CD14-positive monocyte (primary cell): ENCODE measurements at regions not wholly inside any gene's neighbourhood (a gene's known extent, or its start where the extent isn't known, plus 50 kb on each side); places are given as distances from the start of the nearest gene placed in this dataset.

Source experiments
- DNase-seq, 3 donors: peaks; one replicate each; pipeline ENCODE4 v3.0.0-alpha.2; 2011 to 2022
- H2AFZ ChIP-seq: 2 replicates; pipeline ENCODE4 v1.6.0; 2012; ENCODE audit warnings: mild to moderate bottlenecking, low read depth, low read length, inconsistent platforms; ENCODE audit not compliant: insufficient read depth, poor library complexity, severe bottlenecking
- H3K27ac ChIP-seq, 2 donors: 1 replicate in 1 of 2; 2 replicates in 1 of 2; pipeline ENCODE4 v1.5.1; 2012 to 2013; ENCODE audit warnings: low read length in 2 of 2, control low read depth in 1 of 2, inconsistent platforms in 1 of 2, low read depth in 1 of 2, mild to moderate bottlenecking in 1 of 2
- H3K27me3 ChIP-seq, 2 donors: one replicate each; pipeline versions ENCODE4 v1.6.0 to v1.6.1; 2011 to 2013; ENCODE audit warnings: low read length in 2 of 2; ENCODE audit not compliant: control insufficient read depth in 2 of 2, insufficient read depth in 2 of 2
- H3K36me3 ChIP-seq, 2 donors: replicated peaks in 1 of 2; 1 replicate in 1 of 2; 2 replicates in 1 of 2; pipeline versions ENCODE4 v1.5.1 to v1.6.1; 2012 to 2013; ENCODE audit warnings: low read length in 2 of 2, control low read depth in 1 of 2, inconsistent platforms in 1 of 2, mild to moderate bottlenecking in 1 of 2; ENCODE audit not compliant: insufficient read depth in 2 of 2, control insufficient read depth in 1 of 2
- H3K4me1 ChIP-seq, 2 donors: 1 replicate in 1 of 2; 2 replicates in 1 of 2; pipeline versions ENCODE4 v1.5.1 to v1.6.1; 2012 to 2013; ENCODE audit warnings: low read length in 2 of 2, control low read depth in 1 of 2, inconsistent platforms in 1 of 2, mild to moderate bottlenecking in 1 of 2, moderate library complexity in 1 of 2; ENCODE audit not compliant: insufficient read depth in 2 of 2, control insufficient read depth in 1 of 2
- H3K4me2 ChIP-seq: replicated peaks from 2 replicates; pipeline ENCODE3; 2012; ENCODE audit warnings: low read length, moderate library complexity, mild to moderate bottlenecking; ENCODE audit not compliant: poor library complexity, severe bottlenecking; ENCODE audit errors: extremely low read depth
- H3K4me3 ChIP-seq, 3 experiments: fragments of 200-600 bp in 1 of 3; sonication (generic) in 1 of 3; replicated peaks in 1 of 3; 1 replicate in 2 of 3; 2 replicates in 1 of 3; pipeline ENCODE4 v1.5.1; 2011 to 2013; ENCODE audit warnings: low read length in 3 of 3, mild to moderate bottlenecking in 3 of 3, control low read depth in 2 of 3, low read depth in 2 of 3, inconsistent platforms in 1 of 3, moderate library complexity in 1 of 3
- H3K79me2 ChIP-seq: 2 replicates; pipeline ENCODE4 v1.6.0; 2012; ENCODE audit warnings: mild to moderate bottlenecking, control low read depth, inconsistent platforms, low read length, moderate library complexity; ENCODE audit not compliant: insufficient read depth
- H3K9ac ChIP-seq: 2 replicates; pipeline ENCODE4 v1.6.0; 2017; ENCODE audit warnings: low read length, mild to moderate bottlenecking; ENCODE audit not compliant: insufficient read depth, poor library complexity, severe bottlenecking
- H3K9me3 ChIP-seq, 2 donors: replicated peaks in 1 of 2; 1 replicate in 1 of 2; 2 replicates in 1 of 2; pipeline versions ENCODE4 v1.5.1 to v1.6.1; 2012 to 2013; ENCODE audit warnings: low read length in 2 of 2, control low read depth in 1 of 2; ENCODE audit not compliant: control insufficient read depth in 1 of 2, insufficient read depth in 1 of 2
- H4K20me1 ChIP-seq: 2 replicates; pipeline ENCODE4 v1.6.0; 2012; ENCODE audit warnings: mild to moderate bottlenecking, low read length, control low read depth, moderate library complexity; ENCODE audit not compliant: insufficient read depth
- H3K27ac Mint-ChIP-seq, 7 donors: one replicate each; pipeline ENCODE4 v1.8.0; 2020; ENCODE audit warnings: mild to moderate bottlenecking in 7 of 7, mixed read lengths in 7 of 7, moderate library complexity in 6 of 7, inconsistent platforms in 2 of 7
- H3K27me3 Mint-ChIP-seq, 3 donors: one replicate each; pipeline ENCODE4 v1.8.0; 2021 to 2022; ENCODE audit warnings: low read depth in 3 of 3, mild to moderate bottlenecking in 3 of 3, mixed read lengths in 3 of 3, moderate library complexity in 3 of 3, inconsistent platforms in 1 of 3
- H3K36me3 Mint-ChIP-seq, 2 donors: one replicate each; pipeline ENCODE4 v1.8.0; 2020; ENCODE audit warnings: mixed read lengths in 2 of 2, inconsistent platforms in 1 of 2, mild to moderate bottlenecking in 1 of 2
- H3K4me1 Mint-ChIP-seq: one replicate; pipeline ENCODE4 v1.8.0; 2020; ENCODE audit warnings: mild to moderate bottlenecking, mixed read lengths
- H3K4me3 Mint-ChIP-seq, 2 donors: one replicate each; pipeline ENCODE4 v1.8.0; 2020; ENCODE audit warnings: mild to moderate bottlenecking in 2 of 2, mixed read lengths in 2 of 2, moderate library complexity in 1 of 2
- H3K9me3 Mint-ChIP-seq, 7 donors: one replicate each; pipeline ENCODE4 v1.8.0; 2020 to 2022; ENCODE audit warnings: mixed read lengths in 7 of 7, mild to moderate bottlenecking in 6 of 7, moderate library complexity in 6 of 7, inconsistent platforms in 2 of 7
- WGBS: methylation state at CpG from one replicate; pipeline ENCODE4 v1.1.5; 2013; ENCODE audit warnings: missing lambda C conversion rate; ENCODE audit not compliant: insufficient coverage; 5-methylcytosine and 5-hydroxymethylcytosine counted together
- intact Hi-C, 2 donors: fragments of 100-400 bp; cut with micrococcal nuclease; formaldehyde crosslinking; loops; one replicate each; pipeline versions ENCODE4 v1.15.0 to v1.15.1; 2023
- TF ChIP-seq, protein P1 (sequence below): fragments of 200-600 bp; IDR thresholded peaks from one replicate; pipeline ENCODE4 v1.8.0; 2022; ENCODE audit warnings: antibody characterized with exemption, mild to moderate bottlenecking

DNA sequence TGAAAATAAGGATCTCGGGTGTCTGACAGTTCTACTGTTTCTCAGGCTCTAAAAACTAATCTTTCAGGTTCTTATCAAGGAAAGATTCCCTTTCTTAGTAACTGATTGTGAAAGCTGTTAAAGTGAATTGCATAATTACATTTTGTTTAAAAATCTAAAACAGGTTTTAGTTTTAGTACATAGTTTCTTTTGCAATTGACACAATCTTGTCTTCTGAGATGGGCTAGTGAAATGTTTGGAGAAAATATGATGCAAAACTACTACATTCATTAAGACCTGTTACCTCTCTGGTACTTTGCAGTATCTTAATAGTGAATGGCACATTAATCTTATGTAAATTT lies 298.4 kb downstream of the UTRN start:
- H3K4me3 Mint-ChIP-seq = peak overlapping the region; percentile 74 to 92
- Histone ChIP-seq H3K79me2 (no peaks in the 10 kb centered on the region), H2AFZ (peak overlapping the region; percentile 39), H3K4me2 (peak overlapping the region; percentile 75), H3K36me3 (peaks cover 13 to 36% of the 10 kb centered on the region in 2 donors), H3K27ac (peak overlapping the region in 1 of 2 donors; percentile 45), H3K9me3 (no peaks in the 10 kb centered on the region), H3K27me3 (no peaks in the 10 kb centered on the region), H3K4me3 (peak overlapping the region; percentile 3 to 66 (median 59)), H3K4me1 (peaks cover 20 to 30% of the 10 kb centered on the region in 2 donors), H3K9ac (peak overlapping the region; percentile 7), H4K20me1 (peaks cover 17% of the 10 kb centered on the region)
- peaks cover 0 to 2% (median 1%) of the 10 kb centered on the region in 3 donors for H3K27me3 Mint-ChIP-seq
- H3K9me3 Mint-ChIP-seq = no peaks in the 10 kb centered on the region
- intact Hi-C loops = loop anchor here (5.0 to 10.0 kb wide), 2 partner anchors 629 to 1051 kb away; no protein-coding TSS in a partner anchor
- TF ChIP-seq, protein P1, sequence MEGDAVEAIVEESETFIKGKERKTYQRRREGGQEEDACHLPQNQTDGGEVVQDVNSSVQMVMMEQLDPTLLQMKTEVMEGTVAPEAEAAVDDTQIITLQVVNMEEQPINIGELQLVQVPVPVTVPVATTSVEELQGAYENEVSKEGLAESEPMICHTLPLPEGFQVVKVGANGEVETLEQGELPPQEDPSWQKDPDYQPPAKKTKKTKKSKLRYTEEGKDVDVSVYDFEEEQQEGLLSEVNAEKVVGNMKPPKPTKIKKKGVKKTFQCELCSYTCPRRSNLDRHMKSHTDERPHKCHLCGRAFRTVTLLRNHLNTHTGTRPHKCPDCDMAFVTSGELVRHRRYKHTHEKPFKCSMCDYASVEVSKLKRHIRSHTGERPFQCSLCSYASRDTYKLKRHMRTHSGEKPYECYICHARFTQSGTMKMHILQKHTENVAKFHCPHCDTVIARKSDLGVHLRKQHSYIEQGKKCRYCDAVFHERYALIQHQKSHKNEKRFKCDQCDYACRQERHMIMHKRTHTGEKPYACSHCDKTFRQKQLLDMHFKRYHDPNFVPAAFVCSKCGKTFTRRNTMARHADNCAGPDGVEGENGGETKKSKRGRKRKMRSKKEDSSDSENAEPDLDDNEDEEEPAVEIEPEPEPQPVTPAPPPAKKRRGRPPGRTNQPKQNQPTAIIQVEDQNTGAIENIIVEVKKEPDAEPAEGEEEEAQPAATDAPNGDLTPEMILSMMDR = no peak
- peaks cover 30% of the 10 kb centered on the region for H3K4me1 Mint-ChIP-seq
- H3K27ac Mint-ChIP-seq = no peak overlapping the region
- DNase-seq = no peak
- no CpG with 5 or more reads among the region's 1 CpG for WGBS
- peaks cover 27 to 33% of the 10 kb centered on the region in 2 donors for H3K36me3 Mint-ChIP-seq

DNA sequence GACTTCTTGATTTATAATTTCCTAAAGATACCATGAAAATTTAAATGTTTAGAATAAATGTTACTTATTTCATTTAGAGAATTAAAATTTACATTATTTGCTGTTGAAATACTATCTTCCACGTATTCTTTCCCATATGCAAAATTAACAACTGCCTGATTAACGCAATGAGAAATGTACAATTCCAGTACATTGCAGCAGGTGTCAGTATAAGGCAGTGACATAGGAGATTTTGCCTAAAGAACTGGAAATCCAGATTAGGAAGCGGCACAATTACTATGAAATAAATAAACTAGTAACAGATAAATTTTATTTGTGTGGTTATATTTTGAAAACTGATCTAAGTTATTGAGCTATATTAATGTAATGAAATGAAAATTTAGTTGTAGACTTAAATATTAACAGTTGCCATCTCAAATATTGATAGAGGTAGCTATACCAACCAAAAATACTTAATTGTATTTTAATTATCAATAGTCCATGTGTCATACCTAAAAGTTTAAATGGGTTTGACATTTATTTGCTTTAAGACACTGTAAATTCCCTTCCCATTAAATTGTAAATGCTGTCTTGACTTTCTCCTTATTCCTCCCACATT lies 300.2 kb downstream of the UTRN start:
- Mint-ChIP-seq H3K9me3 (no peaks in the 10 kb centered on the region), H3K27ac (peak overlapping the region in 1 of 7 donors; percentile 26), H3K36me3 (peaks cover 18 to 27% of the 10 kb centered on the region in 2 donors), H3K4me3 (no peak overlapping the region), H3K4me1 (peaks cover 42% of the 10 kb centered on the region), H3K27me3 (peaks cover 0 to 2% (median 1%) of the 10 kb centered on the region in 3 donors)
- no peak overlapping the region for H3K27ac ChIP-seq
- H3K4me1 ChIP-seq = peaks cover 31 to 47% of the 10 kb centered on the region in 2 donors
- TF ChIP-seq, protein P1 = peak; percentile 88
- H3K9me3 ChIP-seq = no peaks in the 10 kb centered on the region
- intact Hi-C loops = loop anchor here in 1 of 2 donors (10.0 kb wide), 1 partner anchor 1049 kb away; no protein-coding TSS in a partner anchor
- peaks cover 17% of the 10 kb centered on the region for H4K20me1 ChIP-seq
- peaks cover 4 to 21% of the 10 kb centered on the region in 2 donors for H3K36me3 ChIP-seq
- H3K4me3 ChIP-seq = no peak overlapping the region
- no peak overlapping the region for H3K9ac ChIP-seq
- no peaks in the 10 kb centered on the region for H3K79me2 ChIP-seq
- no peaks in the 10 kb centered on the region for H3K27me3 ChIP-seq
- H3K4me2 ChIP-seq = no peak overlapping the region
- WGBS = no CpG with 5 or more reads among the region's 3 CpGs
- DNase-seq = peak; percentile 29 to 59 (median 53)
- H2AFZ ChIP-seq = no peak overlapping the region
